OCI-LY7 (cell line): ENCODE measurements at regions not wholly inside any gene's neighbourhood (a gene's known extent, or its start where the extent isn't known, plus 50 kb on each side); places are given as distances from the start of the nearest gene placed in this dataset.

Source experiments
- BruUV-seq: library from RNA; stranded (reverse); fragments of 400-500 nt; replicated peaks from 2 replicates; lab custom pipeline; 2021; lab: Mats Ljungman, UMichigan
- CTCF ChIA-PET: fragments of 300-600 bp; sonication (Branson Sonifier 250); formaldehyde crosslinking; loops from one replicate; lab custom pipeline; 2022; ENCODE audit warnings: antibody characterized with exemption; ENCODE audit not compliant: unreplicated experiment; lab: Charles Lee
- POLR2A ChIA-PET: fragments of 300-600 bp; sonication (Branson Sonifier 250); formaldehyde crosslinking; loops from one replicate; lab custom pipeline; 2022; ENCODE audit warnings: antibody characterized with exemption; lab: Charles Lee
- DNase-seq: peaks from one replicate; pipeline ENCODE4 v3.0.0-alpha.2; 2015; ENCODE audit warnings: low spot score
- H2AFZ ChIP-seq: fragments of 200-600 bp; sonication (generic), shearing (Covaris generic); 2 replicates; pipeline ENCODE4 v1.6.1; 2014; ENCODE audit warnings: mild to moderate bottlenecking, antibody characterized with exemption, low read length, moderate library complexity
- H3K27ac ChIP-seq: fragments of 200-600 bp; sonication (generic); 2 replicates; pipeline ENCODE4 v1.5.1; 2014; ENCODE audit warnings: mixed run types, low read depth, mild to moderate bottlenecking, moderate library complexity, low read length, inconsistent platforms; ENCODE audit not compliant: poor library complexity, severe bottlenecking
- H3K36me3 ChIP-seq: fragments of 200-600 bp; sonication (generic); 2 replicates; pipeline ENCODE4 v1.6.1; 2014; ENCODE audit warnings: mild to moderate bottlenecking, antibody characterized with exemption, low read length, moderate library complexity, mixed read lengths; ENCODE audit not compliant: insufficient read depth
- H3K4me1 ChIP-seq: fragments of 200-600 bp; sonication (generic); 2 replicates; pipeline ENCODE4 v1.5.1; 2014; ENCODE audit warnings: mild to moderate bottlenecking, low read length; ENCODE audit not compliant: insufficient read depth, poor library complexity, severe bottlenecking
- H3K4me2 ChIP-seq: fragments of 200-600 bp; sonication (generic); 2 replicates; pipeline ENCODE4 v1.6.1; 2014; ENCODE audit warnings: mild to moderate bottlenecking, low read length
- H3K4me3 ChIP-seq: fragments of 200-600 bp; sonication (generic); 2 replicates; pipeline ENCODE4 v1.5.1; 2014; ENCODE audit warnings: mild to moderate bottlenecking, low read depth, low read length; ENCODE audit not compliant: poor library complexity, severe bottlenecking
- H3K79me2 ChIP-seq: fragments of 200-600 bp; sonication (generic); 2 replicates; pipeline ENCODE4 v1.6.1; 2016; ENCODE audit warnings: low read depth, mild to moderate bottlenecking, low read length, moderate library complexity, mixed read lengths; ENCODE audit not compliant: insufficient read depth
- H3K9me2 ChIP-seq: fragments of 200-600 bp; sonication (generic); 2 replicates; pipeline ENCODE4 v1.6.1; 2016; ENCODE audit warnings: mild to moderate bottlenecking, low read length, mixed read lengths; ENCODE audit not compliant: insufficient read depth
- H3K9me3 ChIP-seq: fragments of 200-600 bp; sonication (generic); 2 replicates; pipeline ENCODE4 v1.6.1; 2014; ENCODE audit warnings: mild to moderate bottlenecking, mixed run types, low read length, mixed read lengths
- H4K20me1 ChIP-seq: fragments of 200-600 bp; sonication (generic); 2 replicates; pipeline ENCODE4 v1.6.1; 2014; ENCODE audit warnings: mild to moderate bottlenecking, antibody characterized with exemption, low read length, moderate library complexity, mixed read lengths; ENCODE audit not compliant: insufficient read depth
- CTCF ChIP-seq: fragments of 200-600 bp; sonication (generic); conservative IDR thresholded peaks from 2 replicates; pipeline ENCODE4 v1.5.1; 2014; ENCODE audit warnings: mild to moderate bottlenecking, antibody characterized with exemption, low read length, moderate library complexity, mixed read lengths
- EZH2phosphoT487 ChIP-seq: fragments of 200-600 bp; sonication (generic); IDR thresholded peaks from 2 replicates; pipeline ENCODE4 v1.6.1; 2018; ENCODE audit warnings: low read depth, borderline replicate concordance, mild to moderate bottlenecking, mixed run types, antibody characterized with exemption, low read length, moderate library complexity, mixed read lengths
- intact Hi-C: fragments of 100-400 bp; cut with micrococcal nuclease; formaldehyde crosslinking; loops from one replicate; pipeline ENCODE4 v1.10.0; 2022; ENCODE audit not compliant: unreplicated experiment

- no peak for DNase-seq
- BruUV-seq, result no TSS peak
- no peaks in the 10 kb centered on the region for H3K79me2 ChIP-seq
- no peaks in the 10 kb centered on the region for H3K36me3 ChIP-seq
- no peak overlapping the region for H3K4me2 ChIP-seq
- intact Hi-C loops, result no loop called here
- CTCF ChIA-PET, result no interaction called here
- TF ChIP-seq EZH2phosphoT487 (no peak), CTCF (no peak)
- H3K4me1 ChIP-seq, result no peaks in the 10 kb centered on the region
- no peak overlapping the region for H3K4me3 ChIP-seq
- no peak overlapping the region for H3K27ac ChIP-seq
- H2AFZ ChIP-seq, result no peak overlapping the region
- H4K20me1 ChIP-seq, result no peaks in the 10 kb centered on the region
- H3K9me3 ChIP-seq, result no peaks in the 10 kb centered on the region
- H3K9me2 ChIP-seq, result no peaks in the 10 kb centered on the region
- POLR2A ChIA-PET, result interaction anchor here (1.4 kb wide), 1 partner anchor 12 kb away, joined by 3 read pairs; no protein-coding TSS in a partner anchor
These were observed 99.1 kb upstream of the AGTR1 start for GRCh38 chr3:148598619-148599018.

- Histone ChIP-seq H3K9me3 (no peaks in the 10 kb centered on the region), H3K27ac (no peak overlapping the region), H3K4me2 (no peak overlapping the region), H3K36me3 (no peaks in the 10 kb centered on the region), H3K4me3 (no peak overlapping the region), H4K20me1 (no peaks in the 10 kb centered on the region), H2AFZ (no peak overlapping the region), H3K79me2 (no peaks in the 10 kb centered on the region), H3K4me1 (no peaks in the 10 kb centered on the region), H3K9me2 (no peaks in the 10 kb centered on the region)
- intact Hi-C loops, result no loop called here
- POLR2A ChIA-PET, result interaction anchor here (1.4 to 1.7 kb wide), 2 partner anchors 11 to 14 kb away, joined by 3 to 4 read pairs; no protein-coding TSS in a partner anchor
- BruUV-seq, result no TSS peak
- no peak for DNase-seq
- CTCF ChIA-PET, result no interaction called here
- no peak for TF ChIP-seq EZH2phosphoT487
- no peak for TF ChIP-seq CTCF
These were observed 98.2 kb upstream of the AGTR1 start for GRCh38 chr3:148599481-148599880.

- Histone ChIP-seq H3K36me3 (no peaks in the 10 kb centered on the region), H3K4me3 (no peak overlapping the region), H3K9me3 (no peaks in the 10 kb centered on the region), H2AFZ (no peak overlapping the region), H3K27ac (no peak overlapping the region), H3K4me1 (no peaks in the 10 kb centered on the region), H3K79me2 (no peaks in the 10 kb centered on the region), H4K20me1 (no peaks in the 10 kb centered on the region), H3K4me2 (no peak overlapping the region), H3K9me2 (no peaks in the 10 kb centered on the region)
- no peak for DNase-seq
- intact Hi-C loops, result no loop called here
- no TSS peak for BruUV-seq
- POLR2A ChIA-PET, result interaction anchor here (0.5 to 1.7 kb wide), 2 partner anchors 15 to 99 kb away, joined by 3 to 4 read pairs; no protein-coding TSS in a partner anchor
- CTCF ChIA-PET, result no interaction called here
- TF ChIP-seq EZH2phosphoT487, result no peak
- no peak for TF ChIP-seq CTCF
These were observed 97.3 kb upstream of the AGTR1 start for GRCh38 chr3:148600440-148600839.
